Uterus (tissue), 2 donors: ENCODE measurements at regions not wholly inside any gene's neighbourhood (a gene's known extent, or its start where the extent isn't known, plus 50 kb on each side); places are given as distances from the start of the nearest gene placed in this dataset.

Experiments used
- CTCF ChIP-seq, 4 experiments: fragments of 200-600 bp in 2 of 4; fragments of 450-650 bp in 2 of 4; sonication (generic) in 2 of 4; IDR thresholded peaks; one replicate each; pipeline ENCODE4 v1.5.1; 2016 to 2019; ENCODE audit warnings: antibody characterized with exemption in 4 of 4, mild to moderate bottlenecking in 2 of 4, moderate library complexity in 1 of 4
- POLR2A ChIP-seq, 2 donors: fragments of 450-650 bp; IDR thresholded peaks; one replicate each; pipeline ENCODE4 v1.6.1; 2016; ENCODE audit warnings: antibody characterized with exemption in 2 of 2, mild to moderate bottlenecking in 1 of 2, moderate library complexity in 1 of 2

- no peak for TF ChIP-seq CTCF (IDR thresholded peaks at IDR 0.05)
- no peak for TF ChIP-seq POLR2A (IDR thresholded peaks at IDR 0.05)
Measured at GRCh38 chr14:83975841-83976770, 1553.8 kb upstream of the FLRT2 start.
